H9 (cell line): ENCODE measurements at regions not wholly inside any gene's neighbourhood (a gene's known extent, or its start where the extent isn't known, plus 50 kb on each side); places are given as distances from the start of the nearest gene placed in this dataset.

ENCODE experiments used
- DNase-seq: peaks from one replicate; pipeline ENCODE4 v3.0.0-alpha.2; 2017
- H2AFZ ChIP-seq: one replicate; pipeline ENCODE4 v1.6.1; 2013; ENCODE audit warnings: mild to moderate bottlenecking, low read length, control low read depth, moderate library complexity
- H2AK5ac ChIP-seq: 2 replicates; pipeline ENCODE4 v1.6.1; 2013; ENCODE audit warnings: low read length, control low read depth, mixed read lengths; ENCODE audit not compliant: insufficient read length
- H2BK120ac ChIP-seq: one replicate; pipeline ENCODE4 v1.6.1; 2013; ENCODE audit warnings: low read depth, mild to moderate bottlenecking, low read length, control low read depth, inconsistent platforms; ENCODE audit not compliant: poor library complexity, severe bottlenecking
- H2BK12ac ChIP-seq: 2 replicates; pipeline ENCODE4 v1.6.1; 2013; ENCODE audit warnings: low read length, control low read depth, mixed read lengths, low read depth; ENCODE audit not compliant: insufficient read length
- H2BK15ac ChIP-seq: 2 replicates; pipeline ENCODE4 v1.6.1; 2013; ENCODE audit warnings: low read depth, low read length, control low read depth
- H2BK20ac ChIP-seq: one replicate; pipeline ENCODE4 v1.6.1; 2013; ENCODE audit warnings: low read depth, mild to moderate bottlenecking, low read length, control low read depth, inconsistent platforms; ENCODE audit not compliant: poor library complexity, severe bottlenecking
- H2BK5ac ChIP-seq: 2 replicates; pipeline ENCODE4 v1.6.1; 2013; ENCODE audit warnings: low read length, control low read depth, mixed read lengths; ENCODE audit not compliant: insufficient read length
- H3K14ac ChIP-seq: 2 replicates; pipeline ENCODE4 v1.6.1; 2013; ENCODE audit warnings: low read length, control low read depth; ENCODE audit not compliant: insufficient read depth
- H3K18ac ChIP-seq: 2 replicates; pipeline ENCODE4 v1.6.1; 2013; ENCODE audit warnings: low read depth, mild to moderate bottlenecking, mixed read lengths, low read length, control low read depth; ENCODE audit not compliant: insufficient read length
- H3K23ac ChIP-seq: 2 replicates; pipeline ENCODE4 v1.6.1; 2013; ENCODE audit warnings: low read length, control low read depth, mixed read lengths, low read depth; ENCODE audit not compliant: insufficient read length
- H3K23me2 ChIP-seq: 2 replicates; pipeline ENCODE4 v1.6.1; 2013; ENCODE audit warnings: low read depth, mild to moderate bottlenecking, mixed read lengths, low read length, control low read depth; ENCODE audit not compliant: insufficient read length, poor library complexity, severe bottlenecking
- H3K27ac ChIP-seq: 2 replicates; pipeline ENCODE4 v1.5.1; 2013; ENCODE audit warnings: low read length, control low read depth, mixed read lengths, low read depth; ENCODE audit not compliant: insufficient read length
- H3K27me3 ChIP-seq: 2 replicates; pipeline ENCODE4 v1.6.1; 2013; ENCODE audit warnings: low read length, control low read depth, inconsistent platforms; ENCODE audit not compliant: insufficient read depth
- H3K4ac ChIP-seq: 2 replicates; pipeline ENCODE4 v1.6.1; 2013; ENCODE audit warnings: low read depth, mild to moderate bottlenecking, control low read depth, inconsistent platforms, low read length, moderate library complexity
- H3K4me1 ChIP-seq: 2 replicates; pipeline ENCODE4 v1.6.1; 2013; ENCODE audit warnings: low read length, control low read depth, inconsistent platforms; ENCODE audit not compliant: insufficient read depth
- H3K4me2 ChIP-seq: 2 replicates; pipeline ENCODE4 v1.6.1; 2013; ENCODE audit warnings: low read length, control low read depth, mixed read lengths; ENCODE audit not compliant: insufficient read length, insufficient read depth
- H3K56ac ChIP-seq: 2 replicates; pipeline ENCODE4 v1.6.1; 2013; ENCODE audit warnings: low read depth, mild to moderate bottlenecking, mixed read lengths, low read length, control low read depth; ENCODE audit not compliant: insufficient read length
- H3K79me1 ChIP-seq: 2 replicates; pipeline ENCODE4 v1.6.1; 2013; ENCODE audit warnings: low read depth, mild to moderate bottlenecking, moderate library complexity, low read length, control low read depth, inconsistent platforms; ENCODE audit not compliant: insufficient read depth, poor library complexity, severe bottlenecking
- H3K79me2 ChIP-seq: 2 replicates; pipeline ENCODE4 v1.6.1; 2013; ENCODE audit warnings: low read length, control low read depth, inconsistent platforms; ENCODE audit not compliant: insufficient read depth
- H3K9ac ChIP-seq: 2 replicates; pipeline ENCODE4 v1.6.1; 2013; ENCODE audit warnings: low read length, control low read depth, mixed read lengths; ENCODE audit not compliant: insufficient read length; ENCODE audit errors: extremely low read depth
- H3K9me3 ChIP-seq: one replicate; pipeline ENCODE4 v1.6.1; 2013; ENCODE audit warnings: low read depth, low read length, inconsistent platforms; ENCODE audit not compliant: control insufficient read depth
- H3T11ph ChIP-seq: one replicate; pipeline ENCODE4 v1.6.1; 2013; ENCODE audit warnings: mild to moderate bottlenecking, low read length, control low read depth, inconsistent platforms
- H4K20me1 ChIP-seq: one replicate; pipeline ENCODE4 v1.6.1; 2013; ENCODE audit not compliant: control insufficient read depth, insufficient read length, insufficient read depth
- H4K5ac ChIP-seq: 2 replicates; pipeline ENCODE4 v1.6.1; 2013; ENCODE audit warnings: low read depth, mild to moderate bottlenecking, mixed read lengths, low read length, control low read depth; ENCODE audit not compliant: insufficient read length
- H4K8ac ChIP-seq: replicated peaks from 2 replicates; pipeline ENCODE4 v1.6.1; 2013; ENCODE audit warnings: low read length, control low read depth, mixed read lengths, low read depth; ENCODE audit not compliant: insufficient read length
- H4K91ac ChIP-seq: 2 replicates; pipeline ENCODE4 v1.6.1; 2013; ENCODE audit warnings: low read depth, mild to moderate bottlenecking, moderate library complexity, mixed read lengths, low read length, control low read depth; ENCODE audit not compliant: insufficient read length
- H3K27ac Mint-ChIP-seq, 3 experiments: 2 replicates in 2 of 3; 3 replicates in 1 of 3; pipeline ENCODE4 v1.8.0; 2020 to 2021; ENCODE audit warnings: mixed read lengths in 3 of 3, mild to moderate bottlenecking in 1 of 3, moderate library complexity in 1 of 3
- H3K27me3 Mint-ChIP-seq: 2 replicates; pipeline ENCODE4 v1.8.0; 2021; ENCODE audit warnings: low read depth, mild to moderate bottlenecking, moderate library complexity, mixed read lengths
- H3K36me3 Mint-ChIP-seq, 3 experiments: 2 replicates in 2 of 3; 3 replicates in 1 of 3; pipeline ENCODE4 v1.8.0; 2020 to 2021; ENCODE audit warnings: low read depth in 3 of 3, mixed read lengths in 3 of 3; ENCODE audit not compliant: insufficient read depth in 1 of 3
- H3K4me1 Mint-ChIP-seq, 2 experiments: 2 replicates each; pipeline ENCODE4 v1.8.0; 2020; ENCODE audit warnings: mixed read lengths in 2 of 2
- H3K4me3 Mint-ChIP-seq, 2 experiments: 2 replicates in 1 of 2; 3 replicates in 1 of 2; pipeline ENCODE4 v1.8.0; 2020 to 2021; ENCODE audit warnings: mild to moderate bottlenecking in 2 of 2, mixed read lengths in 2 of 2, moderate library complexity in 1 of 2
- H3K9me3 Mint-ChIP-seq, 2 experiments: 2 replicates in 1 of 2; 3 replicates in 1 of 2; pipeline ENCODE4 v1.8.0; 2020; ENCODE audit warnings: mild to moderate bottlenecking in 2 of 2, mixed read lengths in 2 of 2, moderate library complexity in 1 of 2
- CTCF ChIP-seq: fragments of 200-600 bp; sonication (generic); conservative IDR thresholded peaks from 3 replicates; pipeline ENCODE4 v1.8.0; 2021; ENCODE audit warnings: antibody characterized with exemption, mild to moderate bottlenecking
- WGBS: extraction: QIAGEN DNeasy Blood & Tissue Kit; methylation state at CpG from one replicate; pipeline ENCODE4 v1.1.7; 2013; ENCODE audit warnings: missing lambda C conversion rate, low lambda C conversion rate, mixed read lengths; ENCODE audit not compliant: insufficient read length; ENCODE audit errors: extremely low coverage; 5-methylcytosine and 5-hydroxymethylcytosine counted together

- no peaks in the 10 kb centered on the region for H3K9me3 Mint-ChIP-seq
- H3K56ac ChIP-seq = no peak overlapping the region
- H4K20me1 ChIP-seq = no peaks in the 10 kb centered on the region
- H3K18ac ChIP-seq = no peak overlapping the region
- peaks cover 34% of the 10 kb centered on the region for H3K27me3 Mint-ChIP-seq
- DNase-seq = no peak
- no peak overlapping the region for H3K23ac ChIP-seq
- H3K4me1 ChIP-seq = no peaks in the 10 kb centered on the region
- no CpG with 5 or more reads among the region's 2 CpGs for WGBS
- H3K4me1 Mint-ChIP-seq = peaks cover 6 to 13% of the 10 kb centered on the region in 2 experiments
- H4K5ac ChIP-seq = no peak overlapping the region
- H3K79me2 ChIP-seq = no peaks in the 10 kb centered on the region
- no peak overlapping the region for H2AK5ac ChIP-seq
- no peak overlapping the region for H2BK5ac ChIP-seq
- no peak overlapping the region for H2BK15ac ChIP-seq
- no peak overlapping the region for H3K4ac ChIP-seq
- H3K14ac ChIP-seq = no peak overlapping the region
- H3T11ph ChIP-seq = no peak overlapping the region
- no peaks in the 10 kb centered on the region for H3K36me3 Mint-ChIP-seq
- H3K27me3 ChIP-seq = peaks cover 15% of the 10 kb centered on the region
- H4K8ac ChIP-seq = no peak overlapping the region
- H3K4me2 ChIP-seq = no peak overlapping the region
- no peak overlapping the region for H2BK12ac ChIP-seq
- no peak for TF ChIP-seq CTCF
- H3K9me3 ChIP-seq = no peaks in the 10 kb centered on the region
- no peaks in the 10 kb centered on the region for H3K23me2 ChIP-seq
- H2BK20ac ChIP-seq = no peak overlapping the region
- H3K27ac ChIP-seq = no peak overlapping the region
- no peak overlapping the region; a peak in 1 of 7 replicates for H3K27ac Mint-ChIP-seq
- no peak overlapping the region for H3K9ac ChIP-seq
- no peak overlapping the region for H3K4me3 Mint-ChIP-seq
- H4K91ac ChIP-seq = no peak overlapping the region
- no peak overlapping the region for H2BK120ac ChIP-seq
- H2AFZ ChIP-seq = no peak overlapping the region
- no peaks in the 10 kb centered on the region for H3K79me1 ChIP-seq
Observed at GRCh38 chr3:159802864-159803263, 185.8 kb upstream of the IL12A start.
